Fibroblast of lung (primary cell): ENCODE measurements at regions not wholly inside any gene's neighbourhood (a gene's known extent, or its start where the extent isn't known, plus 50 kb on each side); places are given as distances from the start of the nearest gene placed in this dataset.

Experiments used
- DNase-seq, 2 donors: peaks; one replicate each; pipeline versions ENCODE4 v3.0.0 to v3.0.0-alpha.2; 2010; ENCODE audit warnings: low read depth in 2 of 2
- H2AFZ ChIP-seq: 2 replicates; pipeline ENCODE4 v1.5.1; 2012; ENCODE audit warnings: low read length, control low read depth, inconsistent platforms
- H3K27ac ChIP-seq: 2 replicates; pipeline ENCODE4 v1.5.1; 2011; ENCODE audit warnings: low read length, control low read depth; ENCODE audit not compliant: insufficient read depth
- H3K27me3 ChIP-seq: 2 replicates; pipeline ENCODE4 v1.5.1; 2011; ENCODE audit warnings: mild to moderate bottlenecking, low read length; ENCODE audit not compliant: control insufficient read depth, insufficient read depth
- H3K36me3 ChIP-seq: 2 replicates; pipeline ENCODE4 v1.5.1; 2011; ENCODE audit warnings: low read length; ENCODE audit not compliant: control insufficient read depth, insufficient read depth
- H3K4me1 ChIP-seq: 2 replicates; pipeline ENCODE4 v1.5.1; 2011; ENCODE audit warnings: low read length; ENCODE audit not compliant: control insufficient read depth, insufficient read depth; ENCODE audit errors: extremely low read depth
- H3K4me2 ChIP-seq: 2 replicates; pipeline ENCODE4 v1.5.1; 2011; ENCODE audit warnings: low read length, control low read depth; ENCODE audit not compliant: insufficient read depth; ENCODE audit errors: extremely low read depth
- H3K4me3 ChIP-seq, 4 experiments: fragments of 200-600 bp in 1 of 4; sonication (generic) in 1 of 4; replicated peaks in 1 of 4; 2 replicates each; pipeline ENCODE4 v1.5.1; 2011 to 2016; ENCODE audit warnings: low read length in 4 of 4, low read depth in 3 of 4, mild to moderate bottlenecking in 3 of 4, control low read depth in 2 of 4, inconsistent platforms in 1 of 4, mixed read lengths in 1 of 4; ENCODE audit not compliant: insufficient read depth in 1 of 4; ENCODE audit errors: control extremely low read depth in 1 of 4
- H3K79me2 ChIP-seq: 2 replicates; pipeline ENCODE4 v1.5.1; 2012; ENCODE audit warnings: mild to moderate bottlenecking, low read length, inconsistent platforms; ENCODE audit not compliant: control insufficient read depth, insufficient read depth
- H3K9ac ChIP-seq: 2 replicates; pipeline ENCODE4 v1.5.1; 2011; ENCODE audit warnings: mild to moderate bottlenecking, low read length, control low read depth; ENCODE audit not compliant: insufficient read depth
- H3K9me3 ChIP-seq: 2 replicates; pipeline ENCODE4 v1.5.1; 2012; ENCODE audit warnings: low read depth, low read length; ENCODE audit not compliant: control insufficient read depth, insufficient read depth
- H4K20me1 ChIP-seq: 2 replicates; pipeline ENCODE4 v1.5.1; 2011; ENCODE audit warnings: low read length; ENCODE audit not compliant: control insufficient read depth, insufficient read depth; ENCODE audit errors: extremely low read depth
- EZH2 ChIP-seq: IDR thresholded peaks from 2 replicates; pipeline ENCODE4 v1.5.1; 2012; ENCODE audit warnings: low read length, control low read depth, mild to moderate bottlenecking; ENCODE audit errors: missing control alignments
- TF ChIP-seq, protein P1 (sequence below), 2 donors: IDR thresholded peaks in 1 of 2; conservative IDR thresholded peaks in 1 of 2; 1 replicate in 1 of 2; 2 replicates in 1 of 2; pipeline ENCODE4 v1.5.1; 2011 to 2012; ENCODE audit warnings: low read length in 2 of 2, control low read depth in 1 of 2, inconsistent platforms in 1 of 2, low read depth in 1 of 2, mild to moderate bottlenecking in 1 of 2

- no peaks in the 10 kb centered on the region for H3K36me3 ChIP-seq
- DNase-seq = no peak
- H3K9ac ChIP-seq = no peak overlapping the region
- H3K4me3 ChIP-seq = no peak overlapping the region
- no peaks in the 10 kb centered on the region for H3K9me3 ChIP-seq
- H2AFZ ChIP-seq = no peak overlapping the region
- no peaks in the 10 kb centered on the region for H3K27me3 ChIP-seq
- no peaks in the 10 kb centered on the region for H3K79me2 ChIP-seq
- H3K27ac ChIP-seq = no peak overlapping the region
- no peaks in the 10 kb centered on the region for H4K20me1 ChIP-seq
- no peak overlapping the region for H3K4me2 ChIP-seq
- no peaks in the 10 kb centered on the region for H3K4me1 ChIP-seq
- TF ChIP-seq, protein P1, sequence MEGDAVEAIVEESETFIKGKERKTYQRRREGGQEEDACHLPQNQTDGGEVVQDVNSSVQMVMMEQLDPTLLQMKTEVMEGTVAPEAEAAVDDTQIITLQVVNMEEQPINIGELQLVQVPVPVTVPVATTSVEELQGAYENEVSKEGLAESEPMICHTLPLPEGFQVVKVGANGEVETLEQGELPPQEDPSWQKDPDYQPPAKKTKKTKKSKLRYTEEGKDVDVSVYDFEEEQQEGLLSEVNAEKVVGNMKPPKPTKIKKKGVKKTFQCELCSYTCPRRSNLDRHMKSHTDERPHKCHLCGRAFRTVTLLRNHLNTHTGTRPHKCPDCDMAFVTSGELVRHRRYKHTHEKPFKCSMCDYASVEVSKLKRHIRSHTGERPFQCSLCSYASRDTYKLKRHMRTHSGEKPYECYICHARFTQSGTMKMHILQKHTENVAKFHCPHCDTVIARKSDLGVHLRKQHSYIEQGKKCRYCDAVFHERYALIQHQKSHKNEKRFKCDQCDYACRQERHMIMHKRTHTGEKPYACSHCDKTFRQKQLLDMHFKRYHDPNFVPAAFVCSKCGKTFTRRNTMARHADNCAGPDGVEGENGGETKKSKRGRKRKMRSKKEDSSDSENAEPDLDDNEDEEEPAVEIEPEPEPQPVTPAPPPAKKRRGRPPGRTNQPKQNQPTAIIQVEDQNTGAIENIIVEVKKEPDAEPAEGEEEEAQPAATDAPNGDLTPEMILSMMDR (conservative IDR thresholded peaks at IDR 0.05 in 1 of 2, IDR thresholded peaks at IDR 0.05 in 1 of 2; ENCODE audit: low read depth in 1 of 2, low read length in 2 of 2) = no peak
- no peak for TF ChIP-seq EZH2
These were observed 2001.0 kb downstream of the LRRC4C start for GRCh38 chr11:39458481-39458880.

- TF ChIP-seq EZH2 = no peak
- TF ChIP-seq, protein P1 (conservative IDR thresholded peaks at IDR 0.05 in 1 of 2, IDR thresholded peaks at IDR 0.05 in 1 of 2; ENCODE audit: low read depth in 1 of 2, low read length in 2 of 2) = no peak
- Histone ChIP-seq H4K20me1 (no peaks in the 10 kb centered on the region), H3K4me3 (no peak overlapping the region), H3K27me3 (no peaks in the 10 kb centered on the region), H3K27ac (no peak overlapping the region), H3K9me3 (no peaks in the 10 kb centered on the region), H2AFZ (no peak overlapping the region), H3K36me3 (no peaks in the 10 kb centered on the region), H3K4me2 (no peak overlapping the region), H3K9ac (no peak overlapping the region), H3K79me2 (no peaks in the 10 kb centered on the region), H3K4me1 (no peaks in the 10 kb centered on the region)
- no peak for DNase-seq
These were observed 2015.9 kb downstream of the LRRC4C start for GRCh38 chr11:39443424-39444022.

DNA sequence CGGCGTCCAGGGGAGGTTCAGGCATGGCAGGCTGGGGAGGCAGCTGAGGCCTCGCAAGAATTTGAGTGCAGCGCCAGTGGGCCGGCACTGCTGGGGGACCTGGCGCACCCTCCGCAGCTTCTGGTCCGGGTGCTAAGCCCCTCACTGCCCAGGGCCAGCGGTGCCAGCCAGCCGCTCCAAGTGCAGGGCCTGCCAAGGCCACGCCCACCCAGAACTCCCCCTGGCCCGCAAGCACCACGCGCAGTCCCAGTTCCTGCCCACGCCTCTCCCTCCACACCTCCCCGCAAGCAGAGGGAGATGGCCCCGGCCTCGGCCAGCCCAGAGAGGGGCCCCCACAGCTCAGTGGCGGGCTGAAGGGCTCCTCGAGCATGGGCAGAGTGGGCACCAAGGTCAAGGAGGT, 2017.3 kb downstream of the LRRC4C start:
- Histone ChIP-seq H3K27me3 (no peaks in the 10 kb centered on the region), H3K9ac (no peak overlapping the region), H3K9me3 (no peaks in the 10 kb centered on the region), H3K4me3 (no peak overlapping the region), H2AFZ (no peak overlapping the region), H4K20me1 (no peaks in the 10 kb centered on the region), H3K4me2 (no peak overlapping the region), H3K79me2 (no peaks in the 10 kb centered on the region), H3K4me1 (no peaks in the 10 kb centered on the region), H3K36me3 (no peaks in the 10 kb centered on the region), H3K27ac (no peak overlapping the region)
- no peak for DNase-seq
- TF ChIP-seq, protein P1 (conservative IDR thresholded peaks at IDR 0.05 in 1 of 2, IDR thresholded peaks at IDR 0.05 in 1 of 2; ENCODE audit: low read depth in 1 of 2, low read length in 2 of 2) = no peak
- no peak for TF ChIP-seq EZH2
